DOHH2 (cell line): ENCODE measurements at regions not wholly inside any gene's neighbourhood (a gene's known extent, or its start where the extent isn't known, plus 50 kb on each side); places are given as distances from the start of the nearest gene placed in this dataset.

Experiments used
- H3F3A ChIP-seq: fragments of 200-600 bp; sonication (generic), shearing (Covaris generic); 2 replicates; pipeline ENCODE4 v1.6.0; 2016; ENCODE audit warnings: antibody characterized with exemption, mild to moderate bottlenecking; ENCODE audit not compliant: control insufficient read depth, insufficient read depth
- H3K27ac ChIP-seq: fragments of 200-600 bp; sonication (generic); 2 replicates; pipeline ENCODE4 v1.5.1; 2014; ENCODE audit warnings: low read depth, mild to moderate bottlenecking, low read length, moderate library complexity
- H3K27me3 ChIP-seq: fragments of 200-600 bp; sonication (generic); 2 replicates; pipeline ENCODE4 v1.6.1; 2014; ENCODE audit warnings: mild to moderate bottlenecking, low read length, mixed read lengths; ENCODE audit not compliant: control insufficient read depth
- H3K36me3 ChIP-seq: fragments of 200-600 bp; sonication (generic); 2 replicates; pipeline ENCODE4 v1.6.1; 2014; ENCODE audit warnings: mild to moderate bottlenecking, low read length, moderate library complexity, mixed read lengths; ENCODE audit not compliant: control insufficient read depth
- H3K4me1 ChIP-seq: fragments of 200-600 bp; sonication (generic); 2 replicates; pipeline ENCODE4 v1.6.1; 2014; ENCODE audit warnings: mild to moderate bottlenecking, low read length, mixed read lengths; ENCODE audit not compliant: control insufficient read depth
- H3K4me2 ChIP-seq: fragments of 200-600 bp; sonication (generic); 2 replicates; pipeline ENCODE4 v1.6.0; 2014; ENCODE audit warnings: mild to moderate bottlenecking, low read length, moderate library complexity
- H3K4me3 ChIP-seq: fragments of 200-600 bp; sonication (generic); 2 replicates; pipeline ENCODE4 v1.5.1; 2014; ENCODE audit warnings: mild to moderate bottlenecking, low read length, mixed read lengths
- H3K79me2 ChIP-seq: fragments of 200-600 bp; sonication (generic); 2 replicates; pipeline ENCODE4 v1.6.1; 2014; ENCODE audit warnings: mild to moderate bottlenecking, low read length, mixed read lengths; ENCODE audit not compliant: control insufficient read depth
- H3K9me2 ChIP-seq: fragments of 200-600 bp; sonication (generic); replicated peaks from 2 replicates; pipeline ENCODE4 v1.6.1; 2014; ENCODE audit warnings: mild to moderate bottlenecking, low read length, mixed read lengths; ENCODE audit not compliant: control insufficient read depth
- H3K9me3 ChIP-seq: fragments of 200-600 bp; sonication (generic); 2 replicates; pipeline ENCODE4 v1.6.1; 2014; ENCODE audit warnings: antibody characterized with exemption, low read length, mixed read lengths; ENCODE audit not compliant: control insufficient read depth, insufficient read depth
- H4K20me1 ChIP-seq: fragments of 200-600 bp; sonication (generic); 2 replicates; pipeline ENCODE4 v1.6.0; 2014; ENCODE audit warnings: low read depth, mild to moderate bottlenecking, antibody characterized with exemption, low read length, moderate library complexity; ENCODE audit not compliant: control insufficient read depth, insufficient read depth
- CTCF ChIP-seq: fragments of 200-600 bp; sonication (generic); IDR thresholded peaks from one replicate; pipeline ENCODE4 v1.5.1; 2014; ENCODE audit warnings: antibody characterized with exemption, mild to moderate bottlenecking, low read depth, low read length; ENCODE audit not compliant: poor library complexity, severe bottlenecking
- EZH2phosphoT487 ChIP-seq: fragments of 200-600 bp; sonication (generic); IDR thresholded peaks from 2 replicates; pipeline ENCODE4 v1.6.1; 2017; ENCODE audit warnings: borderline replicate concordance, mild to moderate bottlenecking, antibody characterized with exemption, low read length, moderate library complexity, mixed read lengths

DNA sequence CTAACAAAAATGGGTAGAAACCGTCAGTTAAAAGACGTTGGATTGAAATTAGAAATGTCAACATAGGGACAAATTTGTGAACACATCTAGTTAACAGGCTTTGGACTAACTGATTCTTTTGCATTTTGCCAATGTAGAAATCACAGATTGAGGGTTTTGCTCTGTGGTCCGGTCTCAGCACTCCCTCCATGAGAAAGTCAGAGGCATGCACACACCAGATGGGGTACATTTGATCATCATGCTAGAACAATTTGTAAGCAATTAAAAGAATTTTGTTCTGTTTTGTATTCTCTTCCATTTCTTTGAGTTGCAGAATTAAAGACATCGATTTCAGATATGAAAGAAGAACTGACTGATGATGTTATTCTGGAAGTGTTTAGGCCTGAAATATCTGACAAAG lies 179.1 kb upstream of the CCDC68 start:
- H3K9me3 ChIP-seq = no peaks in the 10 kb centered on the region; the same call in 1 of the 2 replicates
- no peaks in the 10 kb centered on the region for H4K20me1 ChIP-seq
- H3K9me2 ChIP-seq = no peaks in the 10 kb centered on the region
- no peak overlapping the region for H3K4me3 ChIP-seq
- H3K4me2 ChIP-seq = no peak overlapping the region
- no peaks in the 10 kb centered on the region for H3K4me1 ChIP-seq
- no peaks in the 10 kb centered on the region for H3K36me3 ChIP-seq
- H3K27ac ChIP-seq = no peak overlapping the region
- TF ChIP-seq CTCF (no peak), EZH2phosphoT487 (no peak)
- no peaks in the 10 kb centered on the region for H3F3A ChIP-seq
- H3K79me2 ChIP-seq = no peaks in the 10 kb centered on the region
- peaks cover 10% of the 10 kb centered on the region; the same call in 1 of the 2 replicates for H3K27me3 ChIP-seq

DNA sequence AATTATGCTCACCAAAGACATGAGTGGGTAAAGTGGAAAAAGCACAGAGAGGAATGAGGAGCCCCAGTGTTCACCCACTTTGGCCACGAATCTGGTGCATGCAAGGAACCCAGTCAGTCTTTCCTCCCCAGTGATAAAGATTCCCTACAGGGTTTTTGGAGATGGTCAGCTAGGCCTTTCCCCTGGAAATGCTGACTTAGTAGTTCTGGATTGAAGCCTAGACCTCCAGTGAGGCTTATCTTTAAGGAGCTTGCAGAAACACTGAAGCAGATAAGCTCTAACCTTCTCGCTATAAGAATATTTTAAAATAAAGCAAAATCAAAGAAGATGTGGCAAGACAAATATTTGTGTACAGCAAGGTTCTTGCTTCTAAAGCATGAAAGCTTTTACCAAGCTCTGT lies 178.3 kb upstream of the CCDC68 start:
- Histone ChIP-seq H3K27ac (no peak overlapping the region), H3K4me3 (no peak overlapping the region), H4K20me1 (no peaks in the 10 kb centered on the region), H3K4me2 (no peak overlapping the region), H3K79me2 (no peaks in the 10 kb centered on the region), H3K9me2 (no peaks in the 10 kb centered on the region), H3K9me3 (no peaks in the 10 kb centered on the region; the same call in 1 of the 2 replicates), H3K36me3 (no peaks in the 10 kb centered on the region), H3K27me3 (peaks cover 10% of the 10 kb centered on the region; the same call in 1 of the 2 replicates), H3K4me1 (no peaks in the 10 kb centered on the region), H3F3A (no peaks in the 10 kb centered on the region)
- no peak for TF ChIP-seq CTCF
- TF ChIP-seq EZH2phosphoT487 = no peak

DNA sequence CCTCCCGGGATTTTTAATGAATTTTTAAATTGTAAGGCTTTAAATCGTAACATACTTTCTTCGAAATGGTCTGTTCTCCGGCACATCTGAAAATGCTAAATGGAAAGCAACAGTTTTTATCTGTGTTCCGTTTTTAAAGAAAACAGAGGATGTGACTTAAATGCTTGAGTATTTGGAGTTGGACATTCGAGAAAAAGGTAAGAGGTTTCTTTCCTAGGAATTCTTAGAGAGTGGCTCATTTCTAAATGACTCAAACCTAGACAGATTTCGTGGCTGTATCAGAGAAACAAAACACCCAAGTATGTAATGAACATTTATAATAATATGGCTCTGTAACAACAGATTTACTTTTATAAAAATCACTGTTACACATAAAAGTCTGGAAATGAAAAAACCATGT lies 177.6 kb upstream of the CCDC68 start:
- Histone ChIP-seq H3K27me3 (peaks cover 10% of the 10 kb centered on the region; the same call in 1 of the 2 replicates), H3K9me2 (no peaks in the 10 kb centered on the region), H3K9me3 (no peaks in the 10 kb centered on the region; the same call in 1 of the 2 replicates), H3K4me2 (no peak overlapping the region), H3K4me1 (no peaks in the 10 kb centered on the region), H4K20me1 (no peaks in the 10 kb centered on the region), H3K36me3 (no peaks in the 10 kb centered on the region), H3K27ac (no peak overlapping the region), H3K79me2 (no peaks in the 10 kb centered on the region), H3F3A (no peaks in the 10 kb centered on the region), H3K4me3 (no peak overlapping the region)
- TF ChIP-seq EZH2phosphoT487 (no peak), CTCF (no peak)
